ENCODE measurements at regions not wholly inside any gene's neighbourhood (a gene's known extent, or its start where the extent isn't known, plus 50 kb on each side); places are given as distances from the start of the nearest gene placed in this dataset.

- H3K9ac ChIP-seq (ENCODE audit: extremely low read depth, insufficient read length, low read length), result no peak overlapping the region
- Mint-ChIP-seq H3K27me3 (ENCODE audit: low read depth) (peaks cover 7% of the 10 kb centered on the region), H3K36me3 (ENCODE audit: insufficient read depth in 1 of 3, low read depth in 3 of 3) (no peaks in the 10 kb centered on the region), H3K9me3 (no peaks in the 10 kb centered on the region), H3K27ac (no peak overlapping the region), H3K4me1 (no peaks in the 10 kb centered on the region), H3K4me3 (no peak overlapping the region; a peak in 1 of 5 replicates)
- H3K18ac ChIP-seq (ENCODE audit: insufficient read length, low read depth, low read length), result no peak overlapping the region
- H3K79me2 ChIP-seq (ENCODE audit: insufficient read depth, low read length), result no peaks in the 10 kb centered on the region
- no peak overlapping the region for H4K5ac ChIP-seq (ENCODE audit: insufficient read length, low read depth, low read length)
- no peaks in the 10 kb centered on the region for H3K79me1 ChIP-seq (ENCODE audit: insufficient read depth, low read depth, low read length, poor library complexity, severe bottlenecking)
- no peak overlapping the region for H3T11ph ChIP-seq (ENCODE audit: low read length)
- H2BK5ac ChIP-seq (ENCODE audit: insufficient read length, low read length), result no peak overlapping the region
- no peak overlapping the region for H3K23ac ChIP-seq (ENCODE audit: insufficient read length, low read depth, low read length)
- no peak overlapping the region for H2AFZ ChIP-seq (ENCODE audit: low read length)
- H2BK20ac ChIP-seq (ENCODE audit: low read depth, low read length, poor library complexity, severe bottlenecking), result no peak overlapping the region
- no peak overlapping the region for H3K4ac ChIP-seq (ENCODE audit: low read depth, low read length)
- no peak overlapping the region for H3K4me2 ChIP-seq (ENCODE audit: insufficient read depth, insufficient read length, low read length)
- no peaks in the 10 kb centered on the region for H3K23me2 ChIP-seq (ENCODE audit: insufficient read length, low read depth, low read length, poor library complexity, severe bottlenecking)
- H2AK5ac ChIP-seq (ENCODE audit: insufficient read length, low read length), result no peak overlapping the region
- TF ChIP-seq, protein P1, sequence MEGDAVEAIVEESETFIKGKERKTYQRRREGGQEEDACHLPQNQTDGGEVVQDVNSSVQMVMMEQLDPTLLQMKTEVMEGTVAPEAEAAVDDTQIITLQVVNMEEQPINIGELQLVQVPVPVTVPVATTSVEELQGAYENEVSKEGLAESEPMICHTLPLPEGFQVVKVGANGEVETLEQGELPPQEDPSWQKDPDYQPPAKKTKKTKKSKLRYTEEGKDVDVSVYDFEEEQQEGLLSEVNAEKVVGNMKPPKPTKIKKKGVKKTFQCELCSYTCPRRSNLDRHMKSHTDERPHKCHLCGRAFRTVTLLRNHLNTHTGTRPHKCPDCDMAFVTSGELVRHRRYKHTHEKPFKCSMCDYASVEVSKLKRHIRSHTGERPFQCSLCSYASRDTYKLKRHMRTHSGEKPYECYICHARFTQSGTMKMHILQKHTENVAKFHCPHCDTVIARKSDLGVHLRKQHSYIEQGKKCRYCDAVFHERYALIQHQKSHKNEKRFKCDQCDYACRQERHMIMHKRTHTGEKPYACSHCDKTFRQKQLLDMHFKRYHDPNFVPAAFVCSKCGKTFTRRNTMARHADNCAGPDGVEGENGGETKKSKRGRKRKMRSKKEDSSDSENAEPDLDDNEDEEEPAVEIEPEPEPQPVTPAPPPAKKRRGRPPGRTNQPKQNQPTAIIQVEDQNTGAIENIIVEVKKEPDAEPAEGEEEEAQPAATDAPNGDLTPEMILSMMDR (conservative IDR thresholded peaks at IDR 0.05), result no peak
- no peak overlapping the region for H2BK12ac ChIP-seq (ENCODE audit: insufficient read length, low read depth, low read length)
- H3K27me3 ChIP-seq (ENCODE audit: insufficient read depth, low read length), result no peaks in the 10 kb centered on the region
- H3K4me1 ChIP-seq (ENCODE audit: insufficient read depth, low read length), result no peaks in the 10 kb centered on the region
- no CpG with 5 or more reads among the region's 3 CpGs for WGBS (ENCODE audit: extremely low coverage, insufficient read length, low lambda C conversion rate)
- H3K9me3 ChIP-seq (ENCODE audit: control insufficient read depth, low read depth, low read length), result no peaks in the 10 kb centered on the region
- H4K8ac ChIP-seq (replicated peaks; ENCODE audit: insufficient read length, low read depth, low read length), result no peak overlapping the region
- H4K91ac ChIP-seq (ENCODE audit: insufficient read length, low read depth, low read length), result no peak overlapping the region
- no peak overlapping the region for H3K27ac ChIP-seq (ENCODE audit: insufficient read length, low read depth, low read length)
- no peak overlapping the region for H2BK120ac ChIP-seq (ENCODE audit: low read depth, low read length, poor library complexity, severe bottlenecking)
- no peaks in the 10 kb centered on the region for H4K20me1 ChIP-seq (ENCODE audit: control insufficient read depth, insufficient read depth, insufficient read length)
- no peak overlapping the region for H3K14ac ChIP-seq (ENCODE audit: insufficient read depth, low read length)
- H2BK15ac ChIP-seq (ENCODE audit: low read depth, low read length), result no peak overlapping the region
- H3K56ac ChIP-seq (ENCODE audit: insufficient read length, low read depth, low read length), result no peak overlapping the region
- DNase-seq, result no peak
Measured at GRCh38 chr21:35699361-35699760, 361.0 kb downstream of the SETD4 start.

Data from H9 (cell line).